Amniotic stem cell (primary cell): ENCODE measurements at regions not wholly inside any gene's neighbourhood (a gene's known extent, or its start where the extent isn't known, plus 50 kb on each side); places are given as distances from the start of the nearest gene placed in this dataset.
"Not testable (repeated sequence)": the region's sequence is repeated elsewhere in the genome, so short reads cannot be mapped to it uniquely, and the experiment has no call there.

Experiments
- DNase-seq: peaks from one replicate; lab custom pipeline; 2025; lab: John Stamatoyannopoulos, UW

DNA sequence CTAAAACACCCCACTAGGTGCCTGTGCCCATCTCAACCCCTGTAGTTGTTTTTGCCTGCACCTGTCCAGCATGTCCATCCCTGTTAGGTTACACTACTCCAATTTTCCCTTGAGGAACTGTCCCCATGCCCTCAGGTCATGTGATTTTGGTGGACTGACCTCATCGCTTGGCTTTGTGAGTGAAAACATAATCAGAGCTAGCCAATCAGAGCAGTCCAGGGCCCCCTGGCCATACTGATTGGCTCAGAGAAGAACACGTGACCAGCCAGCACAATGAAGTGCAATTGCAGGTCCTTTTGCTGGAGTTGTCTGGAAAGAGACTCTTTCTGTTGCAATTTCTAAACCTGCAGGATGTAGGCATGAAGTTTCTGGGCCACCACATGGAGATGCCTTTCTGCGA lies 303.3 kb upstream of the PROX1 start:
- DNase-seq, result no peak

DNA sequence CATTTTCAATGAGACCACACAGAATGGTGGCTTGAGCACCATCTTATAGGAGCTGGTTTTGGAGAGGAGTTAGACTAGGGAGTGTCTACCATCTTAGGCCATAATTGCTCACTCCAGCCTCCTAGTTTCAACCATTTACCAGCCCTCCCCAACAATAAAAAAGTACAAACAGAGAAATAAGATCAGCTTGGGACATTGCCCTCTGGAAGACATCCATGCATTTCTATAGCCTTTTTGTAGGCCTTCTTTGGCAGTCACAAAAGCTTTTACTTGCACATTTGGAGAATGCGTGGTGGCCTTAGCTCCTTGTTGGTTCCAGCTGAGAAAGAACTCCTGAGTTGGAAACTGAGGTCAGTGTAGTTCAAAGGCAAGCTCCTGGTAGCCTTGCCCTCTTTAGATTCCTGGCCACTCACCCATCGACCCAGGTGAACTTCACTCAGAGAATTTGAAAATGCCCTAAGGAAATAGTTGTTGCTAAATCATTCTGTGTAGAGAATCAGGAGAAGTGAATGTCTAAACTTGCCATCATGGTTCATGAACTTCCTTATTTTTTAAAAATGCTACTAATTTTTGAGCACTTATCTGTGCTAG lies 301.7 kb upstream of the PROX1 start:
- DNase-seq, result no peak

DNA sequence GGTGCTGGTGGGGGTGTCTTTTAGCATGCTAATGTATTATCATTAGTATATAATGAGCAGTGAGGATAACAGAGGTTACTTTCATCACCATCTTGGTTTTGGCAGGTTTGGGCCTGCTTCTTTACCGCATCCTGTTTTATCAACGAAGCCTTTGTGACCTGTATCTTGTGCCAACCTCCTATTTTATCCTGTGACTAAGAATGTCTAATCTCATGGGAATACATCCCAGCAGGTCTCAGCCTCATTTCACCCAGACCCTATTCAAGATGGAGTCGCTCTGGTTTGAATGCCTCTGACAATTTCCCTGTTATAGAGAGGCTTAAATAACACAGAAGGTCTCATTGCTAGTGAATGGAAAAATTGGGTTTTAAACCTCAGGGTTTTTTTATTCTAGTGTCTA lies 300.8 kb upstream of the PROX1 start:
- DNase-seq, result no peak

DNA sequence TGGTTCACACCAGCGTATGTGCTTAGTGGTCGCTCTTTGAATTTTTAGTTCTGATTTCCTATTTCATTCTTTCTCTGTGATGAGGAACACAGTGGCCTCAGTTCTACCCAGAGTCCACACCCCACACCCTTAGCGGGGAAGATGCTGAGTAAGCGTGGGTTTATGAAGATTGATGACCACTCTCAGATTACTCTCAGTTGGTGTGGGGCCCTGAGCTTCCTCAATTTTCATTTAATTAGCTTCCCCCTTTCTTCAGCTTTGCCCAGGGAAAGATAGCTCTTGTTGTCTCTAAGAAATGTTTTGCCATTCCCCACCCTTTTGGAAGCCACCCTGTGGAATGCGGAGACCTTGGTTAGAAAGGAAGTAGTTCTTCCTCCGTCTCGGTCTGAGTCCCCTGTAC lies 299.9 kb upstream of the PROX1 start:
- no peak for DNase-seq

DNA sequence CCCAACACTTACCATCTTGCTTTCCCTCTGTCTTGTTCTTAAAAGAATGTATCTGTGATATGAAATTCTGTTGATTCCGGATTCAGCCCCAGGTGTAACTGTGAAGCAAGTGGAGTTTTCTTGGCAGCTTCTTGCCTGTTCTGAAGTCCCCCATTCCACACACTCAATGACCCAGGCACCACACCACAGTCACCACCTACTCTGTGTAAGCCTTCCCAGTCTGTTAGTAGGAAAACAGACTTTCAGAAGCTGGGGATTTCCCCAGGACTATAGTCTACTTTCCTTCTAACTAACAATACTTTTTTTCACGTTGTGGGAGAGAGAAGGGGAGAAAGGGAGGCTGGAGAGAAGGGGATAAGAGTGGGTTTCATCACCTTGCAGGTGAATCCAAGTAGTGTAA lies 299.1 kb upstream of the PROX1 start:
- no peak for DNase-seq

DNA sequence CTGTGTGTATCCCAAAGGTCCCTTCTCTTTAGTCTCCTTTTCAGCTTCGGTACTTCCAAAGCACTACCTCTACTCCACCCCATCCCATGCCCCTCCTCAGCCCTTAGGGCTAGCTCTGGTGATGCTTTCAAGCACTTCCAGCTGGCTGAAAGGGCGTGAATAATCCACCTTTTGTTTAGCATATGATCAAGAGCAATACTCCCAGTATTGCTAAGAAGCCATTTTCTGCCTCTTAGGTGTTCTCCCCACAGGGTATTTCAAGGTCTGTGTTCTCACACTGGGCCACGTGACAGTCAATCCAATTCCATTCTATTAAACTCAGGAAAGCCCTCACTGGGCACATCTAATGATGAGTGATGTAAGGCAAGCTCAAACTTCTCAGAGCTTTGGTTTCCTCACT lies 298.5 kb upstream of the PROX1 start:
- DNase-seq, result no peak

DNA sequence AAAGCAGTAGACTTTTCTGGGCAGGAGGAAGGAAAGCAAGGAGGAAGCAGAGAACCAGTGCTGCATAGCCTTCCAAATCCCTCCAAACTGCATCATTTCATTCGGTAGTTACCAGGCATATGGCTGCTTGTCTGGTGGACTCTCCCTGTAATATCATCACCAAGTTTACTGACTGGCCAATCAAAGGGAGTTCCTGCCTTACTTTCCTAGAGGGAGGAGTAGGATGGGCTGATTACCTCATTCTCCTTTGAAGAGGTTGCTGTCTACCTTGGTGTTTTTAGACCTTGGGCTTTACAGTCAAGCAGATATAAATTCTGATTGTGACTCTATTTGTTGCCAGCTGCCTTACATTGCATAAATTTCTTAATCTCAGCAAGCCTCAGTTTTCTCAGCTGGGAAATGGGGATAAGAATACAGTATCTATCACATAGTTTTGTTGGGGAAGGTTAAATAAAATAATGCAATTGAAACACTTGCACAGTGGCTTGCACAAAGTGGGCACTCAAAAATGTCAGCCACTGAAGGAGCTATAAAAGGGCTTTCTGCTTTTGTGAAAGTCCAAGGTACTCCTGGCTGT lies 297.3 kb upstream of the PROX1 start:
- no peak for DNase-seq

DNA sequence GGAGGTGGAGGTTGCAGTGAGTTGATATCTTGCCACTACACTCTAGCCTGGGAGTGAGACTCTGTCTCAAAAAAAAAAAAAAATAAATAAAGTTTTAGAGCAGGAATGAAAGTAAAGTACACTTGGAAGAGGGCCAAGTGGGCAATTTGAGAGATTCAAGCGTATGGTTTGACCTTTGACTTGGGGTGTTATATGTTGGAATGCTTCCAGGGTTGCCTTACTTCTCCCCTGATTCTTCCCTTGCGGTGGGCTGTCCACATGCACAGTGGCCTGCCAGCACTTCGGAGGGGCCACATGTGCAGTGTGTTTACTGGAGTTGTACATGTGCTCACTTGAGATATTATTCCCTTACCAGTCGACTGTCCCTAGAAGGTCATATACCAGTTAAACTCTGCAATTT lies 295.5 kb upstream of the PROX1 start:
- no peak for DNase-seq

DNA sequence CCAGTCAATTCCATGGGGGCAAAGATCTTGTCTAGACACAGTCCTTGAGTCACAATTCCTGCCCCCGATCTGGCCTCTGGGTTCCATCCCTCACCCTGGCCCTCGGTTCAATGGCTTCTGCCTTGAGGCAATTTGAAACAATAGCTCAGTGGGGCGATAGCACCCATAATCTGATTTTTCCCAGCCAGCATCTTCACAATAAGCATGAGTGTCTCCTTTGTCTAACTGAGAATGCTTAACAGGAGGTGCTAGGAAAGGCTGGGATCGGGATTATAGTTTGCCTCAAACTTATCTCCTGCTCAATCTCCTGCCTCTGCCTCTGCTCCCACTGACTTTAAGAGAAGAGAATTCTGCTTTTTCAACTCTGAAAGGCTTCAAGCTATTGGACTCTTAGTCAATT lies 293.9 kb upstream of the PROX1 start:
- no peak for DNase-seq

DNA sequence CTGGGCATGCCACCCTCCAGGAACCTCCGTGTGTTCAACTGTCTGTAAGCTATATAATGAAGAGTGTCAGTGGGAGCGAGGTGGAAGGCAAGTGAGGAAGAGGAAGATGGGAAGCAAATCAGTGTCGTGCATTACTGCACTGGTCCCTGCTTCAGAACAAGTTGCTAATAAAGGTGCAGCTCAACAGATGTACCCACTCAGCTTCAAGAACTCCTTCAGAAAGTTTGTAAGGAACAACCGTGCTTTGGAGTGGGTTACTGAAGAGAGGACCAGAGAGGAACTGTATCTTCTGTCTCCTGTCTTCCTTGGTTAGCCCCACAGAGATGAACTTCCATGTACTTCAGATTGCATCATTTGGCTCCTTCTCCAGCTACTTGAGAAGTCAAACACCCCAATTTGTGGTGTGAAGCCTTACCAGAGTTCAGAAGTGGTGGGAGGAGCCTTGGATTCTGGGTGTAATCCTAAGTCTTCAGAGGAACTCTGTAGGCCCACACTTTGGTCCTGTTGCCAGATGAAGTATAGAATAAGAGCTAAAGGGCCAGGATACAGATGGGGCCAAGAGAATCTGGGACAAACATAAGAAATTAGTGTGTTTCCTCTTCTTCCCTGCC lies 290.5 kb upstream of the PROX1 start:
- DNase-seq, result no peak

DNA sequence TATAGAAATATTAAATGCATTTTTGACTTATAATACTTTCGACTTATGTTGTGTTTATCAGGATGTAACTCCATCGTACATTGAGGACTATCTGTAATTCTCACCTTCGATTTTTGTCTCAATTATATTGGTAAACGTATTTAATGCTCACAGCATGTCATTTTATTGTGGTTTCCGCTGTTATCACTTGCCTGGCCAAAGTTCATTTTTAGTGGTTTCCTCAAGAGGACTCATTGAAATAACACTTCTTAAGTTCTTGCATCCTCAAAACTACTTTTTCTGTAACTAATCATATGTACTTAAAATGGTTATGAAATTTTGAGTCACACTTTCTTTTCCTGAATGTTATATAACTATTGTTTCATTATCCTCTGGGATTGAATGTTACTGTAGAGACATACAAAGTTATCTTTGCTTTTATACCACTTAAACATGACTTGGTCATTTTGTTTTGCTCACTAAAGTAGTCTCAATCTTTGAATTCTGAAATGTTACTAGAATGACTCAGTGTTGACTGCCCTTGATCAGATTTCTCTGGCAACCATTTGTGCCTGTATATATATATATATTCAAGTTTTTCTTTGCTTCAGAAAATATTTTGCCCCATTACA lies 289.6 kb upstream of the PROX1 start:
- DNase-seq, result no peak

DNA sequence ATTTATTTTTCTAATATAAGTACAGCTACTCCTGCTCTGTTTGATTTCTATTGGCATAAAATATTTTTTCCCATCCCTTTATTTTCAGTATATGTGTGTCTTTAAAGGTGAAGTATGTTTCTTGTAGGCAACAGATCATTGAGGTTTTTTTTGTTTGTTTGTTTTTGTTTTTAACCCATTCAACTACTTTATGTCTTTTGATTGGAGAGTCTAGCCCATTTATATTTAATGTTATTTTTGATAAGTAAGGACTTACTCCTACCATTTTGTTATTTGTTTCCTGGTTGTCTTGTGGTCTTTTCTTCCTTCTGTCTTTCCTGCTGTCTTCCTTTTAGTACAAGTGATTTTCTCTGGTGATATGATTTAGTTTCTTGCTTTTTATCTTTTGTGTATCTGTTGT lies 285.1 kb upstream of the PROX1 start:
- DNase-seq, result no peak

DNA sequence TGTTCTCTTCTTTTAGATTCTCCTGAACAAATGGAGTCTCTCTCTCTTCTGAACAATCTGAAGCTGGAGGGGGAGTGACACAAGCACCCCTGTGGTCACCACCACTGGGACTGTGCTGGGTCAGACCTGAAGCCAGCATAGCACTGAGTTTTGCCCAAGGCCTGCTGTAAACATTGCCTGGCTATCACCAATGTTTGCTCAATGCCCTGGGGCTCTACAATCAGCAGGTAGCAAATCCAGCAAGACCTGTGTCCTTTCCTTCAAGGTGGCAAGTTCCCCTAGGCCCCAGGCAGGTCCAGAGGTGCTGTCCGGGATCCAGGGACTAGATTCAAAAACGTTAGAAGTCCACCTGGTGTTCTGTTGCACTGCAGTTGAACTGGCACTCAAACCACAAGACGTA lies 282.8 kb upstream of the PROX1 start:
- DNase-seq, result no peak

DNA sequence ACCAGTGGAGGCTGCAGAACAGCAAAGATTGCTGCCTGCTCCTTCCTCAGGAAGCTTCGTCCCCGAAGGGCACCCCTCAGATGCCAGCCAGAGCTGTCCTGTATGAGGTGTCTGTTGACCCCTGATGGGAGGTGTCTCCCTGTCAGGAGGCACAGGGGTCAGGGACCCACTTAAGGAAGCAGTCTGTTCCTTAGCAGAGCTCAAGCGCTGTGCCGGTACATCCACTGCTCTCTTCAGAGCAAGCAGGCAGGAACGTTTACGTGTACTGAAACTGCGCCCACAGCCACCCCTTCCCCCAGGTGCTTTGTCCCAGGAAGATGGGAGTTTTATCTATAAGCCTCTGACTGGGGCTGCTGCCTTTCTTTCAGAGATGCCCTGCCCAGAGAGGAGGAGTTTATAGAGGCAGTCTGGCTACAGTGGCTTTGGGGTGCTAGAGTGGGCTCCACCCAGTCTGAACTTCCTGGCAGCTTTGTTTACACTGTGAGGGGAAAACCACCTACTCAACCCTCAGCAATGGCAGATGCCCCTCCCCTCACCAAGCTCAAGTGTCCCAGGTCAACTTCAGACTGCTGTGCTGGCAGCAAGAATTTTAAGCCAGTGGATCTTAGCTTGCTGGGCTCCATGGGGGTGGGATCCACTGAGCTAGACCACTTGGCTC lies 275.8 kb upstream of the PROX1 start:
- not testable (repeated sequence) for DNase-seq

DNA sequence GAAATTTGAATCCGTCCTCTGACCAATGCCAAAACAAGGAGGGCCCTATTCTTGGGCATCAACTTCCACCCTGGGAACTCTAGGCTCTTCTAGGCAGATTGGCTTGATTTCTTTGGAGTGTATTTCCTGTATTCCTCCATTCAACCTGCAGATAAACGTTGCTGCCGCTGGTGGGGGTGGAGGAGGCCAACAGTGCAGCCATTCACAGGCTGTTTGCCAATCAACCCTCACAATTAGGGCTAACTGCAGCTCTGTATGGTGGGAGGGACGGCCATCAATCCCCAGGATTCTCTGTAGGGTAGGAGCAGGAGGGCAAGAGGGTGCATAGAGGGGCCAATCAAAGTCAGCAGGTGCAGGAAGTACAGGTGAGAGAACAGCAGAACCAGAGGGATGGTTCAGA lies 273.1 kb upstream of the PROX1 start:
- DNase-seq, result no peak

DNA sequence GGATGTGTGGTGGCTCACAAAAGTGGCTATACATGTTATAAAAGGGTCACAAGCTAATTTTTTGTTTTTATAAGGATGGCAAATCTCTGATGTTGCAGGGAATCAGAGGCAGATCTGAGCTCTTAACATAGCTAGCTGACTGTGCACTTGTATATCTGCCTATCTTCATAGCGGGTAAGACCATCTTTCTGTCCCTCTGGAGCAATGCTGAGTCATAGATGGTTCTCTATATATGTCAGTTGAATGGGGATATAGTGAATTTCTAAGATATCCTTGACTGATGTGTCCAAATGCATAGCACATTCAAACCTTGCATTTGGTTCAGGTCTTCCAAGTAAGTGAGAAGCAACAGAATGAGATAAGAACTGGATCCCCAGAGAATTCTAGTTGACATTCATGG lies 272.6 kb upstream of the PROX1 start:
- DNase-seq, result no peak

DNA sequence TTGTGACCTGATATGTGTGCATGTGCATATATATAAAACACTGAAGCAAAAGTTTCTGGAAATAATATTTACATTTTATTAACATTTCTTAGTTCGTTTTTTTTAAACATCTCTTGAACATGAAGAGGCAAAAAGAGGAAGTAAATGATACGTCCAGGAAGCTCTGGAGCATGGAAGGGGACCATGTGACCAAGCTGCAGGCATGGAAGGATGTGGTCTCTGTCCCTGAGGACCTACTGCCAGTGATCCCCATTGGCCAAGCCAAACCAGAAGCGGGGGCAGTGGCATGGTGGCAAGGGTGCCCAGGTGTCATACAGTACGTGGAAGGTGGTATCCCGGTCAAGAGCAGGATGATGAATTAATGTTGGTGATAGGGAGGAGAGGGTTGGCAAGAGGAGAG lies 268.3 kb upstream of the PROX1 start:
- DNase-seq, result no peak

DNA sequence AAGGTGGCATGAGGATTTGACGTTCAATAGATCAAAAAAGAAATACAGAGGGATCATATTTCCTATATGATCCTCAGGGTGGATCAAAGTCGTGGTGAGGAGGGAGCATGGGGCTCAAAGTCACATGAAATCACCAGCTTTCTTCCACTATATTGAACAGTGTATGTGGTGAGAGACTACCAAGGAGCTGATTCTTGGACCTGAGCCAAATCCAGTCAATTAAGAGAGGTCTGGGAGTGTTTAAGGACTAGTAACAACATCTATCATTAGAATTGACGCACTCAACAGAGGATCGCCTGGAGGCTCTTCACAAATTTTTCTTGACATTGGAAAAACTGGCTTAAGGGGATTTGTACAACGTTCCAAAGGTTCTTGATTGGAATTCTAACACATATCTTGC lies 267.7 kb upstream of the PROX1 start:
- no peak for DNase-seq

DNA sequence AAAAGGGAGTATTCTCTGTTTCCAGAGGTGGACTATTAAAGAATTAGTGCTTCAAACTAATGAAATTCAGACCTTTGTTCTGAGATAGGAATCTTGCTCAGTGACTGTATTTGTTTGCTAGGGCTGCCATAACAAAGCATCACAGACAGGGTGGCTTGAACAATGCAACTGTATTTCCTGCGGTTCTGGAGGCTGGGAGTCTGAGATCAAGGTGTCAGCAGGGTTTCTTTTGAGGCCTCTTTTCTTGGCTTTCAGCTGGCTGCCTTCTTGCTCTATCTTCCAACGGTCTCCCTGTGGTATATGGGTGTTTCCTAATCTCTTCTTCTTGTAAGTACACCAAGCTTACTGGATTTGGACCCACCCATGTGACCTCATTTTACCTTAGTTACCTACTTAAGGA lies 264.6 kb upstream of the PROX1 start:
- DNase-seq, result no peak

DNA sequence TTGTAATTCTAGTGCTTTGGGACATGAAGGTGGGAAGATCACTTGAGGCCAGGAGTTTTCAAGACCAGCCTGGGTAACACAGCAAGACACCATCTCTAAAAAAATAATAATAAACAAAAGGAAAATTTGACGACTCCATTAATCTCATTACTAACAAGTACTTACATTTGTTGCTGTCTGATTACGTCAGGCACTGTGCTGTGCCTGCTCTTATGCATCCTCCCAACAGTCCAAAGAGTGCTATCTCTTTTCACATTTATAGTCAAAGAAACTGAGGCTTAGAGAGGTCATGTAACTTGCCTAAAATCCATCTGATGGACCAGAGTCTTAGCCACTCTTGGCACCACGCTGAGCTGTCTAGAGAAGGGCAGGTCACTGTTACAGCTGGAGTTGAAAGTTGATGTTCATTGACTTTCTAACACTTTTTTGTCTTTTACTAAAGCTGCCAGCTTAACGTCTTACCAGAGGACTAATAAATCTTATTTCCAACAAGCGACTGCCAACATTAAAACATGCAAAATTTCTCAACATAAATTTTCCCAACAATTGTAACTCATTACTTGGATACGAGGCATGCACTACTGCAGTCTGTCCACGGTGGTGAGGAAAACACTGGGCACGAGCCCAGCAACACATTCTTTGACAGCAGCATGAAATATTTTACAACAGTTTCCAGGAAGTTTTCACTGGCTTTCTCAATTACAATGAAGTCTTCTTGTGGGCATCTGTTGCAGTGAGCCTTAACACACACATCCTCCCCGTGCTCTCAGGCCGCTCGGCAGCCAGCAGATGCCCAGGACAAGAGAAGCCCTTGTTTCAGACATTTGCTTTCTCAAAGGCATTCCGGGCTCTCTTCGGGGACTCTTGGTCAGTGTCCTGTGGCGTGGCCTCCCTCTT lies 262.9 kb upstream of the PROX1 start:
- DNase-seq, result no peak

DNA sequence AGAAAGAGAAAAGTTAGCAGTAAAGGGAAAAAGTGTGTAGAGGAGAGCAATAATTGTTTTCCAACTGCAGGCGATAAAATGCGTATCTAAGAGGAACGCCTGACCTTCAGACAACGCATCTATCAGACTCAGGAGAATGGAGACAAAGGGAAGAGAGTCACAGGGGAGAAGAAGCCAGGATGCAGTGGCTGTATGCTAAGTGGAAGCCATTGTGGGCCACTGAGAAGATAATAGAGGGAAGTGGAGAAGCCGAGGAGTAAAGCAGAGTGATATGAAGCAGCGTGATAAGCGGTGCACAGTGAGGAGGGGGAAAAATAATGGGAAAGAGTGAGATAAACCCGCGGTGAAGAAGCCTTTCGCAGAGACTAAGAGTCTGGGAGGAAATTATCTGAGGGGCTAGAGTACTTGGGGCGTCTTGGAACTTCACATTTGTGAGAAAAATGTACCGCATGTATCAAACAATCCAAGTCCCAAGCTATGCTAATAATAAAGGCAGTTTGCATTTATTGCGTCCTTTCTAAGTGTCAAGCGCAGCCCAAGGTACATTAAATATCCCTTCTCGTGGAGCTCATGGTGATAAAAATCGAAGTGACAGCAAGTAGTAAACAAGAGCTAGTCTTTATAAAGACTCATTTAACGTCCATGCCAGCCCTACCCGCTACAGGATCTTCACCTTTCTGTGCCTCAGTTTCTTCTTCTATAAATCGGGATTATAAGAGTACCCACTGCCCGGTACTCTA lies 259.8 kb upstream of the PROX1 start:
- no peak for DNase-seq
